GM23248 (cell line): ENCODE measurements at regions not wholly inside any gene's neighbourhood (a gene's known extent, or its start where the extent isn't known, plus 50 kb on each side); places are given as distances from the start of the nearest gene placed in this dataset.

Experiments
- DNase-seq: peaks from one replicate; pipeline ENCODE4 v3.0.0-alpha.2; 2015
- H2AFZ ChIP-seq: fragments of 200-600 bp; sonication (generic); 2 replicates; pipeline ENCODE4 v1.6.1; 2016; ENCODE audit warnings: antibody characterized with exemption
- H3F3A ChIP-seq: fragments of 200-600 bp; sonication (generic); 2 replicates; pipeline ENCODE4 v1.6.1; 2016; ENCODE audit warnings: mild to moderate bottlenecking, antibody characterized with exemption, mixed run types; ENCODE audit not compliant: insufficient read depth
- H3K27ac ChIP-seq: fragments of 200-600 bp; sonication (generic); 2 replicates; pipeline ENCODE4 v1.5.1; 2016; ENCODE audit warnings: mild to moderate bottlenecking
- H3K27me3 ChIP-seq: fragments of 200-600 bp; sonication (generic); replicated peaks from 2 replicates; pipeline ENCODE4 v1.6.1; 2016; ENCODE audit warnings: mild to moderate bottlenecking; ENCODE audit not compliant: insufficient read depth
- H3K36me3 ChIP-seq: fragments of 200-600 bp; sonication (generic); 2 replicates; pipeline ENCODE4 v1.6.1; 2016; ENCODE audit warnings: low read depth, mild to moderate bottlenecking
- H3K4me1 ChIP-seq: fragments of 200-600 bp; sonication (generic); 2 replicates; pipeline ENCODE4 v1.6.1; 2016; ENCODE audit warnings: mild to moderate bottlenecking; ENCODE audit not compliant: insufficient read depth
- H3K4me2 ChIP-seq: fragments of 200-600 bp; sonication (generic); one replicate; pipeline ENCODE4 v1.6.1; 2016; ENCODE audit warnings: mild to moderate bottlenecking; ENCODE audit not compliant: unreplicated experiment
- H3K4me3 ChIP-seq: fragments of 200-600 bp; sonication (generic); 2 replicates; pipeline ENCODE4 v1.5.1; 2016; ENCODE audit warnings: mild to moderate bottlenecking
- H3K79me2 ChIP-seq: fragments of 200-600 bp; sonication (generic); 2 replicates; pipeline ENCODE4 v1.6.1; 2016; ENCODE audit warnings: mild to moderate bottlenecking; ENCODE audit not compliant: insufficient read depth
- H3K9ac ChIP-seq: fragments of 200-600 bp; sonication (generic); 2 replicates; pipeline ENCODE4 v1.6.1; 2016; ENCODE audit warnings: mild to moderate bottlenecking
- H3K9me2 ChIP-seq: fragments of 200-600 bp; sonication (generic); 2 replicates; pipeline ENCODE4 v1.6.1; 2016; ENCODE audit warnings: mixed run types, mild to moderate bottlenecking, moderate library complexity; ENCODE audit not compliant: insufficient read depth
- H3K9me3 ChIP-seq: fragments of 200-600 bp; sonication (generic); one replicate; pipeline ENCODE4 v1.6.1; 2017; ENCODE audit warnings: low read depth
- H4K20me1 ChIP-seq: fragments of 200-600 bp; sonication (generic); 2 replicates; pipeline ENCODE4 v1.6.0; 2016; ENCODE audit not compliant: insufficient read depth
- EZH2 ChIP-seq: fragments of 200-600 bp; sonication (generic); IDR thresholded peaks from 2 replicates; pipeline ENCODE4 v1.6.1; 2018; ENCODE audit warnings: antibody characterized with exemption, mild to moderate bottlenecking; ENCODE audit not compliant: insufficient read depth, poor library complexity, severe bottlenecking
- EZH2phosphoT487 ChIP-seq: fragments of 200-600 bp; sonication (generic); IDR thresholded peaks from 2 replicates; pipeline ENCODE4 v1.6.1; 2018; ENCODE audit warnings: antibody characterized with exemption, moderate library complexity, mild to moderate bottlenecking, low read depth; ENCODE audit not compliant: insufficient read depth
- whole genome bisulfite sequencing, 2 experiments: methylation state at CpG; one replicate each; pipeline ENCODE4 v1.1.6; 2015 to 2017; ENCODE audit warnings: low lambda C conversion rate in 2 of 2, low coverage in 1 of 2; ENCODE audit errors: missing lambda C conversion rate in 2 of 2; 5-methylcytosine and 5-hydroxymethylcytosine counted together
- in situ Hi-C: fragments of 300-500 bp; cut with MboI; formaldehyde crosslinking; loops from 2 replicates; pipeline ENCODE4 v1.15.0; 2020

DNA sequence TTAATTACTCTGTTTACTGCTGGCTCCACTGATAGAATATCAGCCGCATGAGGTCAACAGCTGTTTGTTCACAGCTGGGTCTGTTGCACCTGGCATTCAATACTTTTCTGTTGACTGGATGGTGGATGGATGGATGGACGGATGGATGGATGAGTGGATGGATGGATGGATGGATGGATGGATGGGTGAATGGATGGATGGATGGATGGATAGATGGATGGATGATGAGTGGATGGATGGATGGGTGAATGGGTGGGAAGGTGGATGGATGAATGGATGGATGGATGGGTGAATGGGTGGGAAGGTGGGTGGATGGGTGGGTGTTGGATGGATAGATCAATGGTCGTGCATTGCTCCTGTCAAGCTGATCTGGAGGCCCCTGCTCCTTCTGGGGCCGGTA, 422.2 kb upstream of the SULF2 start:
- no peak overlapping the region for H3K4me3 ChIP-seq
- in situ Hi-C loops, result loop anchor here (25.0 kb wide), 1 partner anchor 405 kb away; no protein-coding TSS in a partner anchor
- H3K27me3 ChIP-seq, result 0 out of 2 replicates have a peak, but pooled peaks cover 4% of the 10 kb centered on the region
- 29 to 32% methylated on average over 4 of the region's 4 CpGs for WGBS, 2 experiments
- H3K9me3 ChIP-seq, result no peaks in the 10 kb centered on the region
- no peak overlapping the region for H2AFZ ChIP-seq
- H3K36me3 ChIP-seq, result no peaks in the 10 kb centered on the region
- H3F3A ChIP-seq, result no peaks in the 10 kb centered on the region
- no peaks in the 10 kb centered on the region for H3K9me2 ChIP-seq
- H3K4me1 ChIP-seq, result no peaks in the 10 kb centered on the region
- H3K79me2 ChIP-seq, result no peaks in the 10 kb centered on the region
- H3K4me2 ChIP-seq, result no peak overlapping the region
- no peak overlapping the region for H3K27ac ChIP-seq
- H3K9ac ChIP-seq, result no peak overlapping the region
- TF ChIP-seq EZH2phosphoT487 (no peak), EZH2 (no peak)
- DNase-seq, result no peak
- H4K20me1 ChIP-seq, result no peaks in the 10 kb centered on the region

- no peaks in the 10 kb centered on the region for H3K36me3 ChIP-seq
- H3F3A ChIP-seq, result no peaks in the 10 kb centered on the region
- H3K4me2 ChIP-seq, result no peak overlapping the region
- H3K27ac ChIP-seq, result no peak overlapping the region
- no peak overlapping the region for H3K4me3 ChIP-seq
- no peaks in the 10 kb centered on the region for H3K4me1 ChIP-seq
- 0 out of 2 replicates have a peak, but pooled peaks cover 4% of the 10 kb centered on the region for H3K27me3 ChIP-seq
- TF ChIP-seq EZH2 (no peak), EZH2phosphoT487 (no peak)
- no peak overlapping the region for H3K9ac ChIP-seq
- 54 to 56% methylated on average over 7 of the region's 7 CpGs for WGBS, 2 experiments
- H3K79me2 ChIP-seq, result no peaks in the 10 kb centered on the region
- no peak for DNase-seq
- no peaks in the 10 kb centered on the region for H4K20me1 ChIP-seq
- H3K9me2 ChIP-seq, result no peaks in the 10 kb centered on the region
- in situ Hi-C loops, result loop anchor here (25.0 kb wide), 1 partner anchor 407 kb away; no protein-coding TSS in a partner anchor
- no peaks in the 10 kb centered on the region for H3K9me3 ChIP-seq
- no peak overlapping the region for H2AFZ ChIP-seq
Observed at GRCh38 chr20:48205786-48206185, 420.5 kb upstream of the SULF2 start.

DNA sequence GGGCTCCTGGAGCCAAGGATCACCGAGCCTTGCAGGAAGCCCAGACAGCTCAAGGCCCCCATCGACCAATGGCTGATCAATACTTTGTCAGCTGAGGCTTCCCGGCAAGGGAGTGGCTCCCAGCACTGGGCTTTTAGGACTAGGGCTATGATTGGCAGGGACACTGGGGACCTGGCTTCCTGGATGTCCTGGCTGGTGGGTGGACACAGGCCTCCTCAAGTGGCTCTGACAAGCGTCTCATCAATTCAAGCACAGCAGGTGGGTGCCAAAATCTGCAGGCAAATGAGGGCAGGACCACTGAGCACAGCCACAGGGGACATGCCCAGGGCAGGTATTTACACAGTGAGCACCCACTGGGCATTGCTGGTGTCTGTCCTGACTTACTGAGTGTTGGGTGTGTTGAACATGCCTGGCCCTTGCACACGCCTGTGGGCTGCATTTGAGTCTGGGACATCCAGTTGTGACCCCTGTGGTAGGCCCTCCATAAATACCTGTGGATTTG, 420.1 kb upstream of the SULF2 start:
- Histone ChIP-seq H3K27me3 (0 out of 2 replicates have a peak, but pooled peaks cover 4% of the 10 kb centered on the region), H2AFZ (no peak overlapping the region), H3K27ac (no peak overlapping the region), H3K9ac (no peak overlapping the region), H3K79me2 (no peaks in the 10 kb centered on the region), H3K4me3 (no peak overlapping the region), H4K20me1 (no peaks in the 10 kb centered on the region), H3K36me3 (no peaks in the 10 kb centered on the region), H3K4me2 (no peak overlapping the region), H3K9me3 (no peaks in the 10 kb centered on the region), H3F3A (no peaks in the 10 kb centered on the region), H3K4me1 (no peaks in the 10 kb centered on the region), H3K9me2 (no peaks in the 10 kb centered on the region)
- in situ Hi-C loops, result loop anchor here (25.0 kb wide), 1 partner anchor 407 kb away; no protein-coding TSS in a partner anchor
- TF ChIP-seq EZH2phosphoT487, result no peak
- no peak for TF ChIP-seq EZH2
- no peak for DNase-seq
- WGBS, 2 experiments, result 43 to 55% methylated on average over 5 of the region's 5 CpGs

- H3K4me2 ChIP-seq, result no peak overlapping the region
- H2AFZ ChIP-seq, result no peak overlapping the region
- in situ Hi-C loops, result loop anchor here (25.0 kb wide), 1 partner anchor 408 kb away; no protein-coding TSS in a partner anchor
- no peak overlapping the region for H3K4me3 ChIP-seq
- no peak overlapping the region for H3K9ac ChIP-seq
- H3K9me2 ChIP-seq, result no peaks in the 10 kb centered on the region
- 57 to 74% methylated on average over 7 to 9 of the region's 9 CpGs for WGBS, 2 experiments
- H3K79me2 ChIP-seq, result no peaks in the 10 kb centered on the region
- H3K9me3 ChIP-seq, result no peaks in the 10 kb centered on the region
- H3K36me3 ChIP-seq, result no peaks in the 10 kb centered on the region
- no peak for DNase-seq
- 0 out of 2 replicates have a peak, but pooled peaks cover 4% of the 10 kb centered on the region for H3K27me3 ChIP-seq
- no peaks in the 10 kb centered on the region for H3K4me1 ChIP-seq
- TF ChIP-seq EZH2phosphoT487, result no peak
- no peak for TF ChIP-seq EZH2
- no peak overlapping the region for H3K27ac ChIP-seq
- H3F3A ChIP-seq, result no peaks in the 10 kb centered on the region
- no peaks in the 10 kb centered on the region for H4K20me1 ChIP-seq
Observed at GRCh38 chr20:48204499-48204898, 419.2 kb upstream of the SULF2 start.
